Neural progenitor cell (in vitro differentiated cells): ENCODE measurements at regions not wholly inside any gene's neighbourhood (a gene's known extent, or its start where the extent isn't known, plus 50 kb on each side); places are given as distances from the start of the nearest gene placed in this dataset.

Source experiments
- DNase-seq: peaks from one replicate; pipeline ENCODE4 v3.0.0-alpha.2; 2016; ENCODE audit warnings: low spot score
- H2AFZ ChIP-seq: fragments of 200-600 bp; sonication (generic); replicated peaks from 2 replicates; pipeline ENCODE4 v1.6.1; 2016; ENCODE audit warnings: antibody characterized with exemption
- H3F3A ChIP-seq: fragments of 200-600 bp; sonication (generic); 2 replicates; pipeline ENCODE4 v1.6.1; 2016; ENCODE audit warnings: antibody characterized with exemption, low read depth
- H3K27ac ChIP-seq: fragments of 200-600 bp; sonication (generic); 2 replicates; pipeline ENCODE4 v1.5.1; 2016; ENCODE audit warnings: mild to moderate bottlenecking
- H3K27me3 ChIP-seq: fragments of 200-600 bp; sonication (generic); 2 replicates; pipeline ENCODE4 v1.6.1; 2016; ENCODE audit warnings: mild to moderate bottlenecking, moderate library complexity
- H3K36me3 ChIP-seq: fragments of 200-600 bp; sonication (generic); 2 replicates; pipeline ENCODE4 v1.5.1; 2016
- H3K4me1 ChIP-seq: fragments of 200-600 bp; sonication (generic); 2 replicates; pipeline ENCODE4 v1.6.1; 2016; ENCODE audit warnings: mixed run types
- H3K4me2 ChIP-seq: fragments of 200-600 bp; sonication (generic); 2 replicates; pipeline ENCODE4 v1.6.1; 2016
- H3K4me3 ChIP-seq: fragments of 200-600 bp; sonication (generic); 2 replicates; pipeline ENCODE4 v1.5.1; 2016
- H3K79me2 ChIP-seq: fragments of 200-600 bp; sonication (generic); 2 replicates; pipeline ENCODE4 v1.6.1; 2016; ENCODE audit warnings: low read depth
- H3K9ac ChIP-seq: fragments of 200-600 bp; sonication (generic); 2 replicates; pipeline ENCODE4 v1.6.1; 2016
- H3K9me3 ChIP-seq: fragments of 200-600 bp; sonication (generic); 2 replicates; pipeline ENCODE4 v1.5.1; 2016; ENCODE audit warnings: low read depth
- H4K20me1 ChIP-seq: fragments of 200-600 bp; sonication (generic); 2 replicates; pipeline ENCODE4 v1.6.1; 2016; ENCODE audit warnings: low read depth
- H3K27ac Mint-ChIP-seq: 3 replicates; pipeline ENCODE4 v1.8.0; 2021; ENCODE audit warnings: mixed read lengths
- H3K27me3 Mint-ChIP-seq: 2 replicates; pipeline ENCODE4 v1.8.0; 2022; ENCODE audit warnings: low read depth, mild to moderate bottlenecking, inconsistent platforms, moderate library complexity, mixed read lengths; ENCODE audit not compliant: insufficient read depth
- H3K36me3 Mint-ChIP-seq: 3 replicates; pipeline ENCODE4 v1.8.0; 2021; ENCODE audit warnings: mixed read lengths
- H3K4me1 Mint-ChIP-seq: 3 replicates; pipeline ENCODE4 v1.8.0; 2021; ENCODE audit warnings: mixed read lengths
- H3K4me3 Mint-ChIP-seq: 3 replicates; pipeline ENCODE4 v1.8.0; 2021; ENCODE audit warnings: mild to moderate bottlenecking, moderate library complexity, mixed read lengths
- H3K9me3 Mint-ChIP-seq: 3 replicates; pipeline ENCODE4 v1.8.0; 2020; ENCODE audit warnings: mixed read lengths
- EZH2 ChIP-seq: fragments of 200-600 bp; sonication (generic); IDR thresholded peaks from 2 replicates; pipeline ENCODE4 v1.6.1; 2017; ENCODE audit warnings: antibody characterized with exemption, mild to moderate bottlenecking, moderate library complexity
- EZH2phosphoT487 ChIP-seq: fragments of 200-600 bp; sonication (generic); IDR thresholded peaks from 2 replicates; pipeline ENCODE4 v1.6.1; 2017; ENCODE audit warnings: antibody characterized with exemption
- TF ChIP-seq, protein P1 (sequence below): fragments of 200-600 bp; sonication (generic); IDR thresholded peaks from 2 replicates; pipeline ENCODE4 v1.5.1; 2017; ENCODE audit warnings: antibody characterized with exemption, mild to moderate bottlenecking

- no peaks in the 10 kb centered on the region for H3K27me3 Mint-ChIP-seq
- no peaks in the 10 kb centered on the region for H3K36me3 ChIP-seq
- no peaks in the 10 kb centered on the region for H4K20me1 ChIP-seq
- H3K4me1 Mint-ChIP-seq: no peaks in the 10 kb centered on the region
- H3K4me3 Mint-ChIP-seq: no peak overlapping the region
- no peaks in the 10 kb centered on the region for H3K79me2 ChIP-seq
- no peak overlapping the region for H3K9ac ChIP-seq
- no peaks in the 10 kb centered on the region for H3K27me3 ChIP-seq
- H3K4me2 ChIP-seq: no peak overlapping the region
- no peak overlapping the region for H3K27ac Mint-ChIP-seq
- no peak overlapping the region for H2AFZ ChIP-seq
- no peaks in the 10 kb centered on the region for H3K4me1 ChIP-seq
- H3K27ac ChIP-seq: no peak overlapping the region
- TF ChIP-seq EZH2: no peak
- TF ChIP-seq, protein P1, sequence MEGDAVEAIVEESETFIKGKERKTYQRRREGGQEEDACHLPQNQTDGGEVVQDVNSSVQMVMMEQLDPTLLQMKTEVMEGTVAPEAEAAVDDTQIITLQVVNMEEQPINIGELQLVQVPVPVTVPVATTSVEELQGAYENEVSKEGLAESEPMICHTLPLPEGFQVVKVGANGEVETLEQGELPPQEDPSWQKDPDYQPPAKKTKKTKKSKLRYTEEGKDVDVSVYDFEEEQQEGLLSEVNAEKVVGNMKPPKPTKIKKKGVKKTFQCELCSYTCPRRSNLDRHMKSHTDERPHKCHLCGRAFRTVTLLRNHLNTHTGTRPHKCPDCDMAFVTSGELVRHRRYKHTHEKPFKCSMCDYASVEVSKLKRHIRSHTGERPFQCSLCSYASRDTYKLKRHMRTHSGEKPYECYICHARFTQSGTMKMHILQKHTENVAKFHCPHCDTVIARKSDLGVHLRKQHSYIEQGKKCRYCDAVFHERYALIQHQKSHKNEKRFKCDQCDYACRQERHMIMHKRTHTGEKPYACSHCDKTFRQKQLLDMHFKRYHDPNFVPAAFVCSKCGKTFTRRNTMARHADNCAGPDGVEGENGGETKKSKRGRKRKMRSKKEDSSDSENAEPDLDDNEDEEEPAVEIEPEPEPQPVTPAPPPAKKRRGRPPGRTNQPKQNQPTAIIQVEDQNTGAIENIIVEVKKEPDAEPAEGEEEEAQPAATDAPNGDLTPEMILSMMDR: no peak
- TF ChIP-seq EZH2phosphoT487: no peak
- H3F3A ChIP-seq: no peaks in the 10 kb centered on the region
- DNase-seq: no peak
- H3K36me3 Mint-ChIP-seq: no peaks in the 10 kb centered on the region
- H3K9me3 Mint-ChIP-seq: no peaks in the 10 kb centered on the region
- H3K9me3 ChIP-seq: no peaks in the 10 kb centered on the region
- no peak overlapping the region for H3K4me3 ChIP-seq
These were observed 93.7 kb downstream of the DUSP10 start for GRCh38 chr1:221648201-221648600.
